Endothelial cell (in vitro differentiated cells): ENCODE measurements at regions not wholly inside any gene's neighbourhood (a gene's known extent, or its start where the extent isn't known, plus 50 kb on each side); places are given as distances from the start of the nearest gene placed in this dataset.

Source experiments
- DNase-seq: peaks from one replicate; pipeline ENCODE4 v3.0.0; 2021; ENCODE audit warnings: low spot score
- H3K27ac Mint-ChIP-seq: one replicate; pipeline ENCODE4 v1.8.0; 2021; ENCODE audit warnings: mixed read lengths, inconsistent platforms; ENCODE audit not compliant: unreplicated experiment
- H3K27me3 Mint-ChIP-seq: one replicate; pipeline ENCODE4 v1.8.0; 2021; ENCODE audit warnings: mild to moderate bottlenecking, moderate library complexity, mixed read lengths, inconsistent platforms; ENCODE audit not compliant: unreplicated experiment
- H3K36me3 Mint-ChIP-seq: one replicate; pipeline ENCODE4 v1.8.0; 2021; ENCODE audit warnings: mild to moderate bottlenecking, low read depth, mixed read lengths, inconsistent platforms; ENCODE audit not compliant: unreplicated experiment
- H3K4me1 Mint-ChIP-seq: one replicate; pipeline ENCODE4 v1.8.0; 2021; ENCODE audit warnings: mild to moderate bottlenecking, mixed read lengths, inconsistent platforms; ENCODE audit not compliant: unreplicated experiment
- H3K4me3 Mint-ChIP-seq: one replicate; pipeline ENCODE4 v1.8.0; 2021; ENCODE audit warnings: mild to moderate bottlenecking, mixed read lengths, inconsistent platforms; ENCODE audit not compliant: unreplicated experiment
- H3K9me3 Mint-ChIP-seq: one replicate; pipeline ENCODE4 v1.8.0; 2021; ENCODE audit warnings: mixed read lengths, inconsistent platforms; ENCODE audit not compliant: unreplicated experiment
- TF ChIP-seq, protein P1 (sequence below): fragments of 200-600 bp; sonication (generic); IDR thresholded peaks from one replicate; pipeline ENCODE4 v1.5.0; 2021; ENCODE audit warnings: antibody characterized with exemption; ENCODE audit not compliant: unreplicated experiment

- DNase-seq: no peak
- Mint-ChIP-seq H3K27me3 (peaks cover 1% of the 10 kb centered on the region), H3K36me3 (no peaks in the 10 kb centered on the region), H3K27ac (no peak overlapping the region), H3K9me3 (no peaks in the 10 kb centered on the region), H3K4me3 (no peak overlapping the region), H3K4me1 (no peaks in the 10 kb centered on the region)
- TF ChIP-seq, protein P1, sequence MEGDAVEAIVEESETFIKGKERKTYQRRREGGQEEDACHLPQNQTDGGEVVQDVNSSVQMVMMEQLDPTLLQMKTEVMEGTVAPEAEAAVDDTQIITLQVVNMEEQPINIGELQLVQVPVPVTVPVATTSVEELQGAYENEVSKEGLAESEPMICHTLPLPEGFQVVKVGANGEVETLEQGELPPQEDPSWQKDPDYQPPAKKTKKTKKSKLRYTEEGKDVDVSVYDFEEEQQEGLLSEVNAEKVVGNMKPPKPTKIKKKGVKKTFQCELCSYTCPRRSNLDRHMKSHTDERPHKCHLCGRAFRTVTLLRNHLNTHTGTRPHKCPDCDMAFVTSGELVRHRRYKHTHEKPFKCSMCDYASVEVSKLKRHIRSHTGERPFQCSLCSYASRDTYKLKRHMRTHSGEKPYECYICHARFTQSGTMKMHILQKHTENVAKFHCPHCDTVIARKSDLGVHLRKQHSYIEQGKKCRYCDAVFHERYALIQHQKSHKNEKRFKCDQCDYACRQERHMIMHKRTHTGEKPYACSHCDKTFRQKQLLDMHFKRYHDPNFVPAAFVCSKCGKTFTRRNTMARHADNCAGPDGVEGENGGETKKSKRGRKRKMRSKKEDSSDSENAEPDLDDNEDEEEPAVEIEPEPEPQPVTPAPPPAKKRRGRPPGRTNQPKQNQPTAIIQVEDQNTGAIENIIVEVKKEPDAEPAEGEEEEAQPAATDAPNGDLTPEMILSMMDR: no peak
These were observed 186.6 kb downstream of the RAP2B start for GRCh38 chr3:153348457-153349107.

DNA sequence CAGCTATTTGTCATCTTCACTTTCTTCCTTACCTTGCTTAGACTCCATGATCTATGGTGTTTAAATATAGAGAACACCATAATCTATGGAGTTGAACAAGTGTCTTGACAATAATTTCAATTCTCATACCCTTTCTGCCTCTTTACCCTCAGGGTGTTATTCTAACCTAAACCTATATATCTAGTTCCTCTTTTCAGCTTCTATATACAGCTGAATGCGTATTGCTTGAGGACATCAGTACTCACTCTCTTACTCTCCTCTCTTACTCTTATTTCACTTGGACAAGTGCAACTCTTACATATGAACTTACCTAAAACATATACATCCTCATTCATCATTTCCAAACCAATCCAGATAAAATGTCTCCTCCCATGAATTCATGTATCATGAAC lies 187.1 kb downstream of the RAP2B start:
- no peak overlapping the region for H3K27ac Mint-ChIP-seq
- H3K9me3 Mint-ChIP-seq: no peaks in the 10 kb centered on the region
- H3K4me3 Mint-ChIP-seq: no peak overlapping the region
- H3K27me3 Mint-ChIP-seq: peaks cover 1% of the 10 kb centered on the region
- no peak for DNase-seq
- no peaks in the 10 kb centered on the region for H3K4me1 Mint-ChIP-seq
- TF ChIP-seq, protein P1: no peak
- no peaks in the 10 kb centered on the region for H3K36me3 Mint-ChIP-seq

GRCh38 chr3:153350420-153350819 lies 188.4 kb downstream of the RAP2B start:
- no peak for DNase-seq
- H3K9me3 Mint-ChIP-seq: no peaks in the 10 kb centered on the region
- no peak overlapping the region for H3K27ac Mint-ChIP-seq
- no peak overlapping the region for H3K4me3 Mint-ChIP-seq
- H3K4me1 Mint-ChIP-seq: no peaks in the 10 kb centered on the region
- no peaks in the 10 kb centered on the region for H3K36me3 Mint-ChIP-seq
- peaks cover 1% of the 10 kb centered on the region for H3K27me3 Mint-ChIP-seq
- TF ChIP-seq, protein P1: no peak

GRCh38 chr3:153354641-153355040 lies 192.6 kb downstream of the RAP2B start:
- Mint-ChIP-seq H3K36me3 (no peaks in the 10 kb centered on the region), H3K27me3 (no peaks in the 10 kb centered on the region), H3K4me1 (no peaks in the 10 kb centered on the region), H3K27ac (no peak overlapping the region), H3K9me3 (no peaks in the 10 kb centered on the region), H3K4me3 (no peak overlapping the region)
- TF ChIP-seq, protein P1: no peak
- DNase-seq: no peak

DNA sequence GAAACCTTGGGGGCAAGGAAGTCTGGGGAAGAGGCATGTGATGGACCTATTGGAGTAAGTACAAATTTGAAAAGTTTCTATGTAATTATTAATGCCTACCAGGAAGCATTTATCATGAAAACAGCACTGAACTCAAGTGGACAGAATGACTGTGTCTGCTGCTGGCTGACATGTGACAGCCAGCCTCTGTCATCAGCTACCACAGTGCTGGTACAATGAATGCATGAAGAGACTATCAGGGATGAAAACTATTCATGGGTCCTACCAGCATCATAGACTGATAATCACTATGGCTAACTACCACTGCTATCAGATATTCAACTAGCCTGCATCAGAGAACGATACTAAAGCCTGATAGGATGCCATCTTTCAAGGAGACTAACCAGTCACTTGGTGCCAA lies 193.5 kb downstream of the RAP2B start:
- H3K27me3 Mint-ChIP-seq: no peaks in the 10 kb centered on the region
- H3K36me3 Mint-ChIP-seq: no peaks in the 10 kb centered on the region
- no peak for DNase-seq
- H3K9me3 Mint-ChIP-seq: no peaks in the 10 kb centered on the region
- no peak overlapping the region for H3K27ac Mint-ChIP-seq
- no peak overlapping the region for H3K4me3 Mint-ChIP-seq
- TF ChIP-seq, protein P1: no peak
- no peaks in the 10 kb centered on the region for H3K4me1 Mint-ChIP-seq
